LNCaP clone FGC (cell line): ENCODE measurements at regions not wholly inside any gene's neighbourhood (a gene's known extent, or its start where the extent isn't known, plus 50 kb on each side); places are given as distances from the start of the nearest gene placed in this dataset.
"Not testable (repeated sequence)": the region's sequence is repeated elsewhere in the genome, so short reads cannot be mapped to it uniquely, and the experiment has no call there.

Experiments
- DNase-seq: peaks from one replicate; pipeline ENCODE4 v3.0.0-alpha.2; 2011; ENCODE audit warnings: low read depth
- H3K4me3 ChIP-seq: 2 replicates; pipeline ENCODE4 v1.5.1; 2011; ENCODE audit warnings: mild to moderate bottlenecking, low read depth, low read length, control low read depth
- TF ChIP-seq, protein P1 (sequence below): IDR thresholded peaks from 2 replicates; pipeline ENCODE4 v1.5.1; 2012; ENCODE audit warnings: mild to moderate bottlenecking; ENCODE audit not compliant: control insufficient read depth, insufficient read depth; ENCODE audit errors: extremely low read depth

- TF ChIP-seq, protein P1, sequence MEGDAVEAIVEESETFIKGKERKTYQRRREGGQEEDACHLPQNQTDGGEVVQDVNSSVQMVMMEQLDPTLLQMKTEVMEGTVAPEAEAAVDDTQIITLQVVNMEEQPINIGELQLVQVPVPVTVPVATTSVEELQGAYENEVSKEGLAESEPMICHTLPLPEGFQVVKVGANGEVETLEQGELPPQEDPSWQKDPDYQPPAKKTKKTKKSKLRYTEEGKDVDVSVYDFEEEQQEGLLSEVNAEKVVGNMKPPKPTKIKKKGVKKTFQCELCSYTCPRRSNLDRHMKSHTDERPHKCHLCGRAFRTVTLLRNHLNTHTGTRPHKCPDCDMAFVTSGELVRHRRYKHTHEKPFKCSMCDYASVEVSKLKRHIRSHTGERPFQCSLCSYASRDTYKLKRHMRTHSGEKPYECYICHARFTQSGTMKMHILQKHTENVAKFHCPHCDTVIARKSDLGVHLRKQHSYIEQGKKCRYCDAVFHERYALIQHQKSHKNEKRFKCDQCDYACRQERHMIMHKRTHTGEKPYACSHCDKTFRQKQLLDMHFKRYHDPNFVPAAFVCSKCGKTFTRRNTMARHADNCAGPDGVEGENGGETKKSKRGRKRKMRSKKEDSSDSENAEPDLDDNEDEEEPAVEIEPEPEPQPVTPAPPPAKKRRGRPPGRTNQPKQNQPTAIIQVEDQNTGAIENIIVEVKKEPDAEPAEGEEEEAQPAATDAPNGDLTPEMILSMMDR: no peak
- H3K4me3 ChIP-seq: no peak overlapping the region
- DNase-seq: no peak
Measured at GRCh38 chr6:135622081-135622480, 124.5 kb upstream of the AHI1 start.

- TF ChIP-seq, protein P1: no peak
- DNase-seq: no peak
- no peak overlapping the region for H3K4me3 ChIP-seq
Measured at GRCh38 chr6:135623979-135624378, 126.4 kb upstream of the AHI1 start.

- TF ChIP-seq, protein P1: no peak
- no peak for DNase-seq
- H3K4me3 ChIP-seq: no peak overlapping the region
Measured at GRCh38 chr6:135624402-135625295, 127.1 kb upstream of the AHI1 start.

DNA sequence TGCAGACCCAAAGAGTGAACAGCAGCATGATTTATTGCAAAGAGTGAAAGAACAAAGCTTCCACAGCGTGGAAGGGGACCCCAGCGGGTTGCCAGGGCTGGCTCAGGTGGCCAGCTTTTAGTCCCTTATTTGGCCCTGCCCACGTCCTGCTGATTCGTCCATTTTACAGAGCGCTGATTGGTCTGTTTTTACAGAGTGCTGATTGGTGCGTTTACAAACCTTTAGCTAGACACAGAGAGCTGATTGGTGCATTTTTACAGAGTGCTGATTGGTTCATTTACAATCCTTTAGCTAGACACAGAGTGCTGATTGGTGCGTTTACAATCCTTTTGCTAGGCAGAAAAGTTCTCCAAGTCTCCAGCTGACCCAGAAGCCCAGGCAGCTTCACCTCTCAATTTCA is 128.5 kb upstream of the AHI1 start:
- H3K4me3 ChIP-seq, DNase-seq: not testable (repeated sequence)

- no peak overlapping the region for H3K4me3 ChIP-seq
- TF ChIP-seq, protein P1: no peak
- no peak for DNase-seq
Measured at GRCh38 chr6:135627092-135627715, 129.7 kb upstream of the AHI1 start.

DNA sequence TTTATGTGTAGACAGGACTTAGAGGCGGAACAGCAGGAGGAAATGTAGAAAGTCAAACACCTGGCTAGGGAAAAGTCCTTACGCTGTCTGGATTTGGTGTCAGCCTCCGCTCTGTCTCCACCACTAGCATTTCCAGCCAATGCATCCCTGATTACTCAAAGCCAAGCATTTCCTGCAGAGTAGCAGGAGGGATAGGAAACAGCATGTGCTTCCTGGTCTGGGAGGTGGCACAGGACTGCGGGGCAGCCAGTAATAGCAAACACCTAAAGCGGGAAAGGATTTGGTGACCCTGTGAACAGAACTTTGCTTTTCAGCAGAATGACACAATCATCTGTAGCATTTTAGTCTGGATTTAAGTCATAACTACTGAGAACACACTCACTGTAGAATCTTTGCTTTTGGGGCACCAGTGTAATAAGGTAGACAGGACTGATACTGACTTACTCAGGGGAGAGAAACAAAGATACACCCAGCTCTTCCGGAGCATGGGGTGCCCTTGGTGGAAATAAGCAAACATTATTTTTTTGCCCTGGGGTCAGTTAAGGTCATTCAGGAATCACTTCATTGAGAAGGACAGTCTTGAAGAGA is 133.3 kb upstream of the AHI1 start:
- H3K4me3 ChIP-seq: no peak overlapping the region
- TF ChIP-seq, protein P1: no peak
- no peak for DNase-seq

DNA sequence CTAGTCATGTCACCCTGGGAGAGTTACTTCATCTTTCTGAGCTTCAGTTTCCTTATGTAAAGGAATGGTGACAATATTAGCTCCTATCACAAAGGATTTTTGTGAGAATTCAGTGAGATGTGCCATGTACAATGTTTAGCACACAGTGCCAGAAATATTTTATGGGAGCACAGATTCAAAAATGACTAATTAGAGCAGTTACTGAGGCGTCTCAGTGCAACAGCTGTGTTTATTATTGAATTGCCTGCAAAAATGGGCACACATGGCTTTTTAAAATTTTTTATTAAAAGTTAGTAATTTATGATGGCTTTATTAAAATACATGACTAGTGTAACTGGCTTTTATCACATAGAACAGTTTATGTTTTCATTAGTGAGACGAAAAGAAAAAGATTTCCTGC is 134.3 kb upstream of the AHI1 start:
- H3K4me3 ChIP-seq: no peak overlapping the region
- DNase-seq: no peak
- TF ChIP-seq, protein P1: no peak
